ENCODE measurements at regions not wholly inside any gene's neighbourhood (a gene's known extent, or its start where the extent isn't known, plus 50 kb on each side); places are given as distances from the start of the nearest gene placed in this dataset.

DNA sequence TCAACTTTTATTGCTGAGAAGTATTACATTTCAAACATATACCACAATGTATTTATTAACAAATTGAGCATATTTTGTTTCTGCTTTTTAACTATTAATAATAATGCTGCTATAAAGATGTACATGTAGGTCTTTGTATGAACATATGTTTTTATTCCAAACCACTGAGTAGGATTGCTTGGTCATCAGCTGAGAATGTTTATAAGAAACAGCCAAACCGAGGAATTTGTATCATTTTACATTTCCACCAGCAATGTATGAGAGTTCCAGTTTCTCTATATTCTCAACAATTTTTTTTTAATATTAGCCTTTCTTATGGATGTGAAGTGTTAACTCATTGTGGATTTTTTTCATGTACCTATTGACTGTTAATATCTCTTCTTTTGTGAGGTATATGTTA lies 119.5 kb upstream of the MDFIC2 start:
- H3K36me3 ChIP-seq (ENCODE audit: low read length) = no peaks in the 10 kb centered on the region
- TF ChIP-seq EZH2phosphoT487 (conservative IDR thresholded peaks at IDR 0.05; ENCODE audit: low read length) (no peak), CTCF (IDR thresholded peaks at IDR 0.05; ENCODE audit: insufficient read depth, low read length, poor library complexity, severe bottlenecking) (no peak)
- H4K20me1 ChIP-seq (ENCODE audit: low read depth, low read length) = no peaks in the 10 kb centered on the region
- H3K9me3 ChIP-seq (ENCODE audit: insufficient read depth, low read length) = no peaks in the 10 kb centered on the region
- no peaks in the 10 kb centered on the region for H3K79me2 ChIP-seq (ENCODE audit: insufficient read depth, low read length)
- no peak overlapping the region for H3K9ac ChIP-seq (ENCODE audit: low read length)
- H2AFZ ChIP-seq (ENCODE audit: low read depth, low read length, severe bottlenecking) = no peak overlapping the region
- no peak overlapping the region for H3K27ac ChIP-seq (ENCODE audit: low read depth, low read length)
- H3F3A ChIP-seq (ENCODE audit: insufficient read depth) = no peaks in the 10 kb centered on the region
- no peak overlapping the region for H3K4me2 ChIP-seq (ENCODE audit: low read depth, low read length, poor library complexity, severe bottlenecking)
- no peaks in the 10 kb centered on the region for H3K27me3 ChIP-seq (ENCODE audit: low read length)
- H3K9me2 ChIP-seq (replicated peaks; ENCODE audit: insufficient read depth, low read length) = no peaks in the 10 kb centered on the region
- H3K4me3 ChIP-seq (ENCODE audit: insufficient read depth, low read length, poor library complexity, severe bottlenecking) = no peak overlapping the region

DNA sequence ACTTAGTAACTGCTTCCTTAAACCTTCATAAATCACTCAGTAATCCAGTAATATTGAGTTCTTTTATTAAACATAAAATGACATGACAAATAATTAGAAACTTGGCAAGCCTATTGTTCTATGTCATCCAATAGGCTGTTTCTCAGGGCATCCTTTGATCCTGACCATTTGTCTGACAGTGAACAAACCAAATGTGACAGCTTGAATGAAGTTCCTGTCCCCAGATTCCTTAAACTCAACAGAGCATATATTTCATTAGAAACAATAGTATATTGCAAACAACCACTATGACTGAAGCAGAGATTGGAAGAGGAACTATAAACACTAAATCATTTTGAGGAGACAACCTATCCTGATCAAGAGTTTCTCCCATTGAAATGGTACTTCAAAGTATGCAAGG lies 113.6 kb upstream of the MDFIC2 start:
- Histone ChIP-seq H3K9me2 (replicated peaks; ENCODE audit: insufficient read depth, low read length) (no peaks in the 10 kb centered on the region), H3F3A (ENCODE audit: insufficient read depth) (no peaks in the 10 kb centered on the region), H3K4me3 (ENCODE audit: insufficient read depth, low read length, poor library complexity, severe bottlenecking) (no peak overlapping the region), H3K79me2 (ENCODE audit: insufficient read depth, low read length) (no peaks in the 10 kb centered on the region), H3K36me3 (ENCODE audit: low read length) (no peaks in the 10 kb centered on the region), H4K20me1 (ENCODE audit: low read depth, low read length) (no peaks in the 10 kb centered on the region), H3K9me3 (ENCODE audit: insufficient read depth, low read length) (no peaks in the 10 kb centered on the region), H3K27ac (ENCODE audit: low read depth, low read length) (no peak overlapping the region), H3K4me2 (ENCODE audit: low read depth, low read length, poor library complexity, severe bottlenecking) (no peak overlapping the region), H3K9ac (ENCODE audit: low read length) (no peak overlapping the region), H3K27me3 (ENCODE audit: low read length) (no peaks in the 10 kb centered on the region), H2AFZ (ENCODE audit: low read depth, low read length, severe bottlenecking) (no peak overlapping the region)
- TF ChIP-seq CTCF (IDR thresholded peaks at IDR 0.05; ENCODE audit: insufficient read depth, low read length, poor library complexity, severe bottlenecking) = no peak
- TF ChIP-seq EZH2phosphoT487 (conservative IDR thresholded peaks at IDR 0.05; ENCODE audit: low read length) = no peak

DNA sequence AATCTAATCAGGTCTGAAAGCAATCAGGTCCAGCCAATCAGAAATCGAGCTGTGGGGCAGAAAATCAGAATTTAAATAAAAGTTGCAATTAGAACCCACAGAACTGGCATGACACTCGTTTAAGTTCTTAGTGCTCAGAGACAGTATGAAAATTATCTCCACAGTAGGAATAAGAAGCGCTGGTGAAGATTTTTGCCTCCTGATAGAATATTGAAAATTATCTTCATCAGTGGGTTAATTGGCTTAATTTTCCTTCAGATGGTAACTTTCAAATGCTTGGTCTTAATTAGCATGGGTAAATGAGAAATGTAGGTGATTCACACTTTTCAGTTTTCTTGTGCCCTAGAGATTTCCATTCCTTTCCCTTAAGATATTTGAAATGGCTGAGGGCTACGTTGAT lies 109.1 kb upstream of the MDFIC2 start:
- H3K79me2 ChIP-seq (ENCODE audit: insufficient read depth, low read length) = no peaks in the 10 kb centered on the region
- no peaks in the 10 kb centered on the region for H3F3A ChIP-seq (ENCODE audit: insufficient read depth)
- H3K9me2 ChIP-seq (replicated peaks; ENCODE audit: insufficient read depth, low read length) = no peaks in the 10 kb centered on the region
- H3K4me2 ChIP-seq (ENCODE audit: low read depth, low read length, poor library complexity, severe bottlenecking) = no peak overlapping the region
- H2AFZ ChIP-seq (ENCODE audit: low read depth, low read length, severe bottlenecking) = no peak overlapping the region
- no peak overlapping the region for H3K27ac ChIP-seq (ENCODE audit: low read depth, low read length)
- no peaks in the 10 kb centered on the region for H4K20me1 ChIP-seq (ENCODE audit: low read depth, low read length)
- H3K9ac ChIP-seq (ENCODE audit: low read length) = no peak overlapping the region
- TF ChIP-seq EZH2phosphoT487 (conservative IDR thresholded peaks at IDR 0.05; ENCODE audit: low read length) = no peak
- TF ChIP-seq CTCF (IDR thresholded peaks at IDR 0.05; ENCODE audit: insufficient read depth, low read length, poor library complexity, severe bottlenecking) = no peak
- H3K36me3 ChIP-seq (ENCODE audit: low read length) = no peaks in the 10 kb centered on the region
- H3K4me3 ChIP-seq (ENCODE audit: insufficient read depth, low read length, poor library complexity, severe bottlenecking) = no peak overlapping the region
- no peaks in the 10 kb centered on the region for H3K27me3 ChIP-seq (ENCODE audit: low read length)
- no peaks in the 10 kb centered on the region for H3K9me3 ChIP-seq (ENCODE audit: insufficient read depth, low read length)

- Histone ChIP-seq H3K79me2 (ENCODE audit: insufficient read depth, low read length) (no peaks in the 10 kb centered on the region), H3K27ac (ENCODE audit: low read depth, low read length) (no peak overlapping the region), H3K9me3 (ENCODE audit: insufficient read depth, low read length) (no peaks in the 10 kb centered on the region), H4K20me1 (ENCODE audit: low read depth, low read length) (no peaks in the 10 kb centered on the region), H2AFZ (ENCODE audit: low read depth, low read length, severe bottlenecking) (no peak overlapping the region), H3K4me3 (ENCODE audit: insufficient read depth, low read length, poor library complexity, severe bottlenecking) (no peak overlapping the region), H3F3A (ENCODE audit: insufficient read depth) (no peaks in the 10 kb centered on the region), H3K9me2 (replicated peaks; ENCODE audit: insufficient read depth, low read length) (no peaks in the 10 kb centered on the region), H3K9ac (ENCODE audit: low read length) (no peak overlapping the region), H3K36me3 (ENCODE audit: low read length) (no peaks in the 10 kb centered on the region), H3K27me3 (ENCODE audit: low read length) (no peaks in the 10 kb centered on the region), H3K4me2 (ENCODE audit: low read depth, low read length, poor library complexity, severe bottlenecking) (no peak overlapping the region)
- TF ChIP-seq EZH2phosphoT487 (conservative IDR thresholded peaks at IDR 0.05; ENCODE audit: low read length) (no peak), CTCF (IDR thresholded peaks at IDR 0.05; ENCODE audit: insufficient read depth, low read length, poor library complexity, severe bottlenecking) (no peak)
These were observed 96.6 kb upstream of the MDFIC2 start for GRCh38 chr3:70409018-70409417.

Measured in SU-DHL-6 (cell line).